ENCODE measurements at regions not wholly inside any gene's neighbourhood (a gene's known extent, or its start where the extent isn't known, plus 50 kb on each side); places are given as distances from the start of the nearest gene placed in this dataset.

DNA sequence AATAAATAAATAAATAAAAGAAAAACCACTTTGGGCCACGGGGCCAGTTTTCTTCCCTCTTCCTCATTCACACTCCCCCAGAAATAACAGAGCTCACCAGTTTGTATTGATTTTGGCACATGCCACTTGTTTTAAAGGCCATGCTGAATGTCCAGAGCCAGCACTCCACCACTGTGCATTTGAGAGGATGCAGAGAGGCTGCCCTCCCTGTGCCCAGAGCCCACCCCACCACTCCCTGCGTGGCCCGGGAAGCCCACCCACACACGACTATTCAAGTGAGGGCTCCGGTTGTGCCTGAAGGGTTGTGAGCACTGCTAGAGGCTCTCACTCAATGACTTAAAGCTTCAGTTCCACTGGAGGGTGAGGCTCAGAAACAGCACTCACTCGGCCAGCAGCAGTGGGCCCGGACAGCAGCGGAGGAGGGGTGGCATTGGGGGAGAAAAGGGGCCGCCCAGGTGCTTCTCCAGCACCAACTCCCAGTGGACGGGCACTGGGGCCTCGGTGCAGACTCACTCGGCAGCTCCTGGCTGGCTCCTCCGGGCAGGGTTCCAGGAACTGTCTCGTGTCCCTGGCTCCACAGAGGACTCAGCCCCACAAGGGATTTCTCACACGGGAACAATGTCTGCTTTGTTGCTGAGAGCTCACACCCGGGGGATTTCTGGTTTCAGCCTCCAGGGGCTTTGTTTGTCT, 112.7 kb downstream of the SHANK2 start:
- ATAC-seq (no peak), FAIRE-seq (no peak), DNase-seq (ENCODE audit: low read depth in 1 of 2, low spot score in 1 of 2) (no peak)
- POLR2A ChIA-PET: no interaction called here
- Histone ChIP-seq H3K4me1 (no peaks in the 10 kb centered on the region), H3K9me3 (no peaks in the 10 kb centered on the region), H3K4me2 (no peak overlapping the region), H3K27ac (no peak overlapping the region), H3K4me3 (no peak overlapping the region)
- TF ChIP-seq ZNF302 (CRISPR knock-in tag; IDR thresholded peaks at IDR 0.05) (no peak), JUNB (IDR thresholded peaks at IDR 0.05) (no peak), FOXS1 (CRISPR knock-in tag; IDR thresholded peaks at IDR 0.05) (no peak), MAX (IDR thresholded peaks at IDR 0.05) (no peak), POLR2A (IDR thresholded peaks at IDR 0.05; ENCODE audit: low read length) (no peak), CBX8 (IDR thresholded peaks at IDR 0.05) (no peak), CHD2 (IDR thresholded peaks at IDR 0.05; ENCODE audit: low read length, partially characterized antibody) (no peak), KDM1A (IDR thresholded peaks at IDR 0.05; ENCODE audit: low read depth) (no peak), NPAS2 (CRISPR knock-in tag; IDR thresholded peaks at IDR 0.05; ENCODE audit: borderline replicate concordance) (no peak)
- TF ChIP-seq, protein P1, sequence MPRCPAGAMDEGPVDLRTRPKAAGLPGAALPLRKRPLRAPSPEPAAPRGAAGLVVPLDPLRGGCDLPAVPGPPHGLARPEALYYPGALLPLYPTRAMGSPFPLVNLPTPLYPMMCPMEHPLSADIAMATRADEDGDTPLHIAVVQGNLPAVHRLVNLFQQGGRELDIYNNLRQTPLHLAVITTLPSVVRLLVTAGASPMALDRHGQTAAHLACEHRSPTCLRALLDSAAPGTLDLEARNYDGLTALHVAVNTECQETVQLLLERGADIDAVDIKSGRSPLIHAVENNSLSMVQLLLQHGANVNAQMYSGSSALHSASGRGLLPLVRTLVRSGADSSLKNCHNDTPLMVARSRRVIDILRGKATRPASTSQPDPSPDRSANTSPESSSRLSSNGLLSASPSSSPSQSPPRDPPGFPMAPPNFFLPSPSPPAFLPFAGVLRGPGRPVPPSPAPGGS (IDR thresholded peaks at IDR 0.05): no peak
- 83% methylated on average over 16 of the region's 16 CpGs for WGBS (ENCODE audit: missing lambda C conversion rate)
- CTCF ChIA-PET: interaction anchor here (1.9 kb wide), 1 partner anchor 112 kb away, joined by 6 read pairs; the partner anchor contains the start of gene SHANK2

GRCh38 chr11:71138737-71139425, 113.5 kb downstream of the SHANK2 start:
- no peak overlapping the region for H3K27ac ChIP-seq
- TF ChIP-seq EHF (CRISPR knock-in tag; IDR thresholded peaks at IDR 0.05): no peak
- no peak for TF ChIP-seq FOSL2 (IDR thresholded peaks at IDR 0.05)
- TF ChIP-seq FOSL2 (CRISPR knock-in tag; IDR thresholded peaks at IDR 0.05): no peak
- TF ChIP-seq RFX5 (IDR thresholded peaks at IDR 0.05): no peak
- TF ChIP-seq ZFP36 (IDR thresholded peaks at IDR 0.05; ENCODE audit: borderline replicate concordance, partially characterized antibody): no peak
- TF ChIP-seq MYC (IDR thresholded peaks at IDR 0.05; ENCODE audit: borderline replicate concordance, low read length): no peak
- no peak for TF ChIP-seq JUN (IDR thresholded peaks at IDR 0.05)
- TF ChIP-seq MAFK (IDR thresholded peaks at IDR 0.05; ENCODE audit: partially characterized antibody): no peak
- TF ChIP-seq ZNF302 (CRISPR knock-in tag; IDR thresholded peaks at IDR 0.05): no peak
- no peak for TF ChIP-seq SREBF2 (IDR thresholded peaks at IDR 0.05)
- no peak for TF ChIP-seq RAD21 (conservative IDR thresholded peaks at IDR 0.05 in 1 of 2, IDR thresholded peaks at IDR 0.05 in 1 of 2)
- ATAC-seq (no peak), DNase-seq (ENCODE audit: low read depth in 1 of 2, low spot score in 1 of 2) (no peak), FAIRE-seq (no peak)
- H3K4me1 ChIP-seq: no peaks in the 10 kb centered on the region
- no peaks in the 10 kb centered on the region for H3K9me3 ChIP-seq
- POLR2A ChIA-PET: no interaction called here
- CTCF ChIA-PET: interaction anchor here (1.5 to 1.9 kb wide), 2 partner anchors 14 to 113 kb away, joined by 3 to 6 read pairs; partner anchors contain the start of gene SHANK2
- WGBS (ENCODE audit: missing lambda C conversion rate): 91% methylated on average over 15 of the region's 15 CpGs
- no peak overlapping the region for H3K4me2 ChIP-seq
- no peak overlapping the region for H3K4me3 ChIP-seq

GRCh38 chr11:71137376-71137775, 115.0 kb downstream of the SHANK2 start:
- FAIRE-seq (no peak), DNase-seq (ENCODE audit: low read depth in 1 of 2, low spot score in 1 of 2) (no peak), ATAC-seq (no peak)
- Histone ChIP-seq H3K4me2 (no peak overlapping the region), H3K4me1 (no peaks in the 10 kb centered on the region), H3K4me3 (no peak overlapping the region), H3K27ac (no peak overlapping the region), H3K9me3 (no peaks in the 10 kb centered on the region)
- CTCF ChIA-PET: no interaction called here
- WGBS (ENCODE audit: missing lambda C conversion rate): 90% methylated on average over 9 of the region's 9 CpGs
- TF ChIP-seq EHMT2 (IDR thresholded peaks at IDR 0.05; ENCODE audit: low read depth) (no peak), CHD2 (IDR thresholded peaks at IDR 0.05; ENCODE audit: low read length, partially characterized antibody) (no peak), RFX5 (IDR thresholded peaks at IDR 0.05) (no peak), ELK1 (IDR thresholded peaks at IDR 0.05; ENCODE audit: low read depth, low read length) (no peak), MAX (IDR thresholded peaks at IDR 0.05) (no peak), HOXB13 (CRISPR knock-in tag; IDR thresholded peaks at IDR 0.05; ENCODE audit: low read depth) (no peak), RCOR1 (IDR thresholded peaks at IDR 0.05; ENCODE audit: low read depth, low read length) (no peak), CEBPB (IDR thresholded peaks at IDR 0.05) (no peak), FOXS1 (CRISPR knock-in tag; IDR thresholded peaks at IDR 0.05) (no peak), MYC (IDR thresholded peaks at IDR 0.05; ENCODE audit: borderline replicate concordance, low read length) (no peak), SREBF2 (IDR thresholded peaks at IDR 0.05) (no peak), NPAS2 (CRISPR knock-in tag; IDR thresholded peaks at IDR 0.05; ENCODE audit: borderline replicate concordance) (no peak)
- TF ChIP-seq, protein P2, sequence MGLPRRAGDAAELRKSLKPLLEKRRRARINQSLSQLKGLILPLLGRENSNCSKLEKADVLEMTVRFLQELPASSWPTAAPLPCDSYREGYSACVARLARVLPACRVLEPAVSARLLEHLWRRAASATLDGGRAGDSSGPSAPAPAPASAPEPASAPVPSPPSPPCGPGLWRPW (IDR thresholded peaks at IDR 0.05): no peak
- TF ChIP-seq, protein P3, sequence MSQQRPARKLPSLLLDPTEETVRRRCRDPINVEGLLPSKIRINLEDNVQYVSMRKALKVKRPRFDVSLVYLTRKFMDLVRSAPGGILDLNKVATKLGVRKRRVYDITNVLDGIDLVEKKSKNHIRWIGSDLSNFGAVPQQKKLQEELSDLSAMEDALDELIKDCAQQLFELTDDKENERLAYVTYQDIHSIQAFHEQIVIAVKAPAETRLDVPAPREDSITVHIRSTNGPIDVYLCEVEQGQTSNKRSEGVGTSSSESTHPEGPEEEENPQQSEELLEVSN (IDR thresholded peaks at IDR 0.05; ENCODE audit: borderline replicate concordance, low read depth): no peak
- POLR2A ChIA-PET: no interaction called here

All from A549 (cell line).